ENCODE measurements at regions not wholly inside any gene's neighbourhood (a gene's known extent, or its start where the extent isn't known, plus 50 kb on each side); places are given as distances from the start of the nearest gene placed in this dataset.
A peak's percentile ranks its signal among the peaks of the same experiment; 100 is the strongest.

GRCh38 chr5:160979385-160979784 is 127.4 kb upstream of the ATP10B start:
- H3K79me2 ChIP-seq (ENCODE audit: insufficient read depth, low read length), result no peaks in the 10 kb centered on the region
- no peaks in the 10 kb centered on the region for H3K9me3 ChIP-seq (ENCODE audit: insufficient read depth, low read length, severe bottlenecking)
- H3K4me1 ChIP-seq (ENCODE audit: insufficient read depth, low read length), result no peaks in the 10 kb centered on the region
- no peak overlapping the region for H3K9ac ChIP-seq (ENCODE audit: low read depth, low read length)
- H3K27ac ChIP-seq (ENCODE audit: low read length), result no peak overlapping the region
- H3K36me3 ChIP-seq (ENCODE audit: insufficient read depth, low read length), result no peaks in the 10 kb centered on the region
- H3K4me3 ChIP-seq (ENCODE audit: low read depth in 1 of 2, low read length in 2 of 2), result no peak overlapping the region
- 0 out of 2 replicates have a peak overlapping the region, but pooled peaks have one; percentile 3 for H2AFZ ChIP-seq (ENCODE audit: low read depth, low read length)
- H4K20me1 ChIP-seq (ENCODE audit: insufficient read depth, low read length), result no peaks in the 10 kb centered on the region
- H3K4me2 ChIP-seq (ENCODE audit: insufficient read depth, low read length), result no peak overlapping the region
- no peak for ATAC-seq (ENCODE audit: insufficient read depth, low read depth)
- TF ChIP-seq EZH2 (IDR thresholded peaks at IDR 0.05; ENCODE audit: borderline replicate concordance, low read depth, low read length, severe bottlenecking), result no peak
- TF ChIP-seq, protein P1, sequence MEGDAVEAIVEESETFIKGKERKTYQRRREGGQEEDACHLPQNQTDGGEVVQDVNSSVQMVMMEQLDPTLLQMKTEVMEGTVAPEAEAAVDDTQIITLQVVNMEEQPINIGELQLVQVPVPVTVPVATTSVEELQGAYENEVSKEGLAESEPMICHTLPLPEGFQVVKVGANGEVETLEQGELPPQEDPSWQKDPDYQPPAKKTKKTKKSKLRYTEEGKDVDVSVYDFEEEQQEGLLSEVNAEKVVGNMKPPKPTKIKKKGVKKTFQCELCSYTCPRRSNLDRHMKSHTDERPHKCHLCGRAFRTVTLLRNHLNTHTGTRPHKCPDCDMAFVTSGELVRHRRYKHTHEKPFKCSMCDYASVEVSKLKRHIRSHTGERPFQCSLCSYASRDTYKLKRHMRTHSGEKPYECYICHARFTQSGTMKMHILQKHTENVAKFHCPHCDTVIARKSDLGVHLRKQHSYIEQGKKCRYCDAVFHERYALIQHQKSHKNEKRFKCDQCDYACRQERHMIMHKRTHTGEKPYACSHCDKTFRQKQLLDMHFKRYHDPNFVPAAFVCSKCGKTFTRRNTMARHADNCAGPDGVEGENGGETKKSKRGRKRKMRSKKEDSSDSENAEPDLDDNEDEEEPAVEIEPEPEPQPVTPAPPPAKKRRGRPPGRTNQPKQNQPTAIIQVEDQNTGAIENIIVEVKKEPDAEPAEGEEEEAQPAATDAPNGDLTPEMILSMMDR (IDR thresholded peaks at IDR 0.05; ENCODE audit: borderline replicate concordance, extremely low read depth, low read length, poor library complexity, severe bottlenecking), result no peak
- DNase-seq, result no peak
- no peaks in the 10 kb centered on the region for H3K27me3 ChIP-seq (ENCODE audit: insufficient read depth, low read length, poor library complexity)

- H3K4me3 ChIP-seq (ENCODE audit: low read depth in 1 of 2, low read length in 2 of 2), result no peak overlapping the region
- no peaks in the 10 kb centered on the region for H3K36me3 ChIP-seq (ENCODE audit: insufficient read depth, low read length)
- H2AFZ ChIP-seq (ENCODE audit: low read depth, low read length), result no peak overlapping the region
- no peak overlapping the region for H3K4me2 ChIP-seq (ENCODE audit: insufficient read depth, low read length)
- ATAC-seq (ENCODE audit: insufficient read depth, low read depth) (peak; percentile 66; the same call in 2 of the 3 replicates), DNase-seq (no peak)
- no peaks in the 10 kb centered on the region for H3K9me3 ChIP-seq (ENCODE audit: insufficient read depth, low read length, severe bottlenecking)
- TF ChIP-seq, protein P1 (IDR thresholded peaks at IDR 0.05; ENCODE audit: borderline replicate concordance, extremely low read depth, low read length, poor library complexity, severe bottlenecking), result no peak
- TF ChIP-seq EZH2 (IDR thresholded peaks at IDR 0.05; ENCODE audit: borderline replicate concordance, low read depth, low read length, severe bottlenecking), result no peak
- H3K27me3 ChIP-seq (ENCODE audit: insufficient read depth, low read length, poor library complexity), result no peaks in the 10 kb centered on the region
- H4K20me1 ChIP-seq (ENCODE audit: insufficient read depth, low read length), result no peaks in the 10 kb centered on the region
- no peak overlapping the region for H3K9ac ChIP-seq (ENCODE audit: low read depth, low read length)
- no peaks in the 10 kb centered on the region for H3K4me1 ChIP-seq (ENCODE audit: insufficient read depth, low read length)
- no peak overlapping the region for H3K27ac ChIP-seq (ENCODE audit: low read length)
- no peaks in the 10 kb centered on the region for H3K79me2 ChIP-seq (ENCODE audit: insufficient read depth, low read length)
Measured at GRCh38 chr5:160978944-160979343, 126.9 kb upstream of the ATP10B start.

DNA sequence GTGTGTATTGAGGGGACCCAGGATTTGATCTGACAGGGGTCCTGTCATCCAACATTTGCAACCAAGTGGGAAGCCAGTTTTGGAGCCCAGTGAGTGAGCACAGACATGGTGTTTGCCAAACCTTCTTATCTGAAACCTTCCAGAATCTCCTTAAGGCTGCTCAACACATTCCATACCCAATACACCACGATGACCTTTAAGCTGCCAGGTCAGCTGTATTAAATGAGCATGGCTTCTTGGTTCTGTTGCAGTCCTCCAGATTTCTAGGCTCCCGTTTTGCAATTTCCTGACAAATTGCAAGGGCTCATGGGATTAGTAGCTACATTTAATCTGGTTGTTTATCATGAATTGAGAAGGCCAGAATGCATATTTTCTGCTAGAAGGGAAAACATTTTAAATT is 124.2 kb upstream of the ATP10B start:
- no peak overlapping the region for H3K4me2 ChIP-seq (ENCODE audit: insufficient read depth, low read length)
- no peaks in the 10 kb centered on the region for H4K20me1 ChIP-seq (ENCODE audit: insufficient read depth, low read length)
- no peak for DNase-seq
- H3K9me3 ChIP-seq (ENCODE audit: insufficient read depth, low read length, severe bottlenecking), result no peaks in the 10 kb centered on the region
- H3K36me3 ChIP-seq (ENCODE audit: insufficient read depth, low read length), result no peaks in the 10 kb centered on the region
- no peaks in the 10 kb centered on the region for H3K27me3 ChIP-seq (ENCODE audit: insufficient read depth, low read length, poor library complexity)
- no peak overlapping the region for H3K27ac ChIP-seq (ENCODE audit: low read length)
- no peak overlapping the region for H3K4me3 ChIP-seq (ENCODE audit: low read depth in 1 of 2, low read length in 2 of 2)
- no peaks in the 10 kb centered on the region for H3K4me1 ChIP-seq (ENCODE audit: insufficient read depth, low read length)
- H3K9ac ChIP-seq (ENCODE audit: low read depth, low read length), result no peak overlapping the region
- no peaks in the 10 kb centered on the region for H3K79me2 ChIP-seq (ENCODE audit: insufficient read depth, low read length)
- ATAC-seq (ENCODE audit: insufficient read depth, low read depth), result no peak
- no peak for TF ChIP-seq EZH2 (IDR thresholded peaks at IDR 0.05; ENCODE audit: borderline replicate concordance, low read depth, low read length, severe bottlenecking)
- TF ChIP-seq, protein P1 (IDR thresholded peaks at IDR 0.05; ENCODE audit: borderline replicate concordance, extremely low read depth, low read length, poor library complexity, severe bottlenecking), result no peak
- H2AFZ ChIP-seq (ENCODE audit: low read depth, low read length), result no peak overlapping the region

Data from DND-41 (cell line).